Renal cortex interstitium (tissue), 11 donors: ENCODE measurements at regions not wholly inside any gene's neighbourhood (a gene's known extent, or its start where the extent isn't known, plus 50 kb on each side); places are given as distances from the start of the nearest gene placed in this dataset.

Experiments
- DNase-seq, 11 donors: peaks; one replicate each; pipeline ENCODE4 v3.0.0-alpha.2; 2013; ENCODE audit warnings: low read depth in 9 of 11, low spot score in 4 of 11; ENCODE audit errors: extremely low read depth in 1 of 11

GRCh38 chr14:51307551-51307950 lies 67.5 kb downstream of the TMX1 start:
- DNase-seq: no peak

- no peak for DNase-seq
Measured at GRCh38 chr14:51308866-51309265, 68.8 kb downstream of the TMX1 start.

GRCh38 chr14:51310505-51310944 lies 70.5 kb downstream of the TMX1 start:
- peak; percentile 15 to 64 (median 33) for DNase-seq

GRCh38 chr14:51314321-51315015 lies 74.4 kb downstream of the TMX1 start:
- no peak for DNase-seq

GRCh38 chr14:51317373-51317772 lies 77.3 kb downstream of the TMX1 start:
- DNase-seq: no peak

GRCh38 chr14:51318813-51319597 lies 79.0 kb downstream of the TMX1 start:
- DNase-seq: no peak

- no peak for DNase-seq
Measured at GRCh38 chr14:51321036-51321435, 81.0 kb downstream of the TMX1 start.

GRCh38 chr14:51323492-51323891 lies 83.4 kb downstream of the TMX1 start:
- DNase-seq: no peak

GRCh38 chr14:51327376-51327775 lies 87.3 kb downstream of the TMX1 start:
- no peak for DNase-seq

- no peak for DNase-seq
Measured at GRCh38 chr14:51328064-51328771, 88.2 kb downstream of the TMX1 start.

- peak in 1 of 11 donors; percentile 9 for DNase-seq
Measured at GRCh38 chr14:51328772-51329353, 88.8 kb downstream of the TMX1 start.

GRCh38 chr14:51331486-51332367 lies 91.7 kb downstream of the TMX1 start:
- DNase-seq: no peak

- no peak for DNase-seq
Measured at GRCh38 chr14:51333299-51333698, 93.3 kb downstream of the TMX1 start.

- DNase-seq: no peak
Measured at GRCh38 chr14:51333901-51334521, 94.0 kb downstream of the TMX1 start.

- no peak for DNase-seq
Measured at GRCh38 chr14:51334566-51334965, 94.5 kb downstream of the TMX1 start.

- no peak for DNase-seq
Measured at GRCh38 chr14:51335531-51335930, 95.5 kb downstream of the TMX1 start.

- DNase-seq: no peak
Measured at GRCh38 chr14:51335961-51336723, 96.1 kb downstream of the TMX1 start.

GRCh38 chr14:51336734-51337133 lies 96.7 kb downstream of the TMX1 start:
- DNase-seq: no peak
